SU-DHL-6 (cell line): ENCODE measurements at regions not wholly inside any gene's neighbourhood (a gene's known extent, or its start where the extent isn't known, plus 50 kb on each side); places are given as distances from the start of the nearest gene placed in this dataset.

ENCODE experiments used
- EZH2phosphoT487 ChIP-seq: fragments of 200-600 bp; sonication (generic), shearing (Covaris generic); conservative IDR thresholded peaks from 2 replicates; pipeline ENCODE4 v1.6.1; 2018; ENCODE audit warnings: mild to moderate bottlenecking, antibody characterized with exemption, low read length, moderate library complexity, mixed read lengths
- TF ChIP-seq, protein P1 (sequence below): fragments of 200-600 bp; sonication (generic); IDR thresholded peaks from one replicate; pipeline ENCODE4 v1.5.1; 2017; ENCODE audit warnings: antibody characterized with exemption, mild to moderate bottlenecking, low read length, moderate library complexity; ENCODE audit not compliant: insufficient read depth, poor library complexity, severe bottlenecking

- no peak for TF ChIP-seq EZH2phosphoT487
- TF ChIP-seq, protein P1, sequence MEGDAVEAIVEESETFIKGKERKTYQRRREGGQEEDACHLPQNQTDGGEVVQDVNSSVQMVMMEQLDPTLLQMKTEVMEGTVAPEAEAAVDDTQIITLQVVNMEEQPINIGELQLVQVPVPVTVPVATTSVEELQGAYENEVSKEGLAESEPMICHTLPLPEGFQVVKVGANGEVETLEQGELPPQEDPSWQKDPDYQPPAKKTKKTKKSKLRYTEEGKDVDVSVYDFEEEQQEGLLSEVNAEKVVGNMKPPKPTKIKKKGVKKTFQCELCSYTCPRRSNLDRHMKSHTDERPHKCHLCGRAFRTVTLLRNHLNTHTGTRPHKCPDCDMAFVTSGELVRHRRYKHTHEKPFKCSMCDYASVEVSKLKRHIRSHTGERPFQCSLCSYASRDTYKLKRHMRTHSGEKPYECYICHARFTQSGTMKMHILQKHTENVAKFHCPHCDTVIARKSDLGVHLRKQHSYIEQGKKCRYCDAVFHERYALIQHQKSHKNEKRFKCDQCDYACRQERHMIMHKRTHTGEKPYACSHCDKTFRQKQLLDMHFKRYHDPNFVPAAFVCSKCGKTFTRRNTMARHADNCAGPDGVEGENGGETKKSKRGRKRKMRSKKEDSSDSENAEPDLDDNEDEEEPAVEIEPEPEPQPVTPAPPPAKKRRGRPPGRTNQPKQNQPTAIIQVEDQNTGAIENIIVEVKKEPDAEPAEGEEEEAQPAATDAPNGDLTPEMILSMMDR, result no peak
Observed at GRCh38 chr3:81393251-81393650, 368.2 kb downstream of the GBE1 start.
